HG02763 (cell line): ENCODE measurements at regions not wholly inside any gene's neighbourhood (a gene's known extent, or its start where the extent isn't known, plus 50 kb on each side); places are given as distances from the start of the nearest gene placed in this dataset.

Source experiments
- ATAC-seq: cut with Tn5 transposase; IDR thresholded peaks from one replicate; pipeline ENCODE4 v1.9.1; 2021; ENCODE audit warnings: mild to moderate bottlenecking, moderate library complexity; ENCODE audit not compliant: unreplicated experiment

GRCh38 chr18:45255197-45255890 lies 359.9 kb upstream of the SLC14A2 start:
- ATAC-seq, result no peak

- ATAC-seq, result no peak
Observed at GRCh38 chr18:45260125-45260524, 355.2 kb upstream of the SLC14A2 start.

DNA sequence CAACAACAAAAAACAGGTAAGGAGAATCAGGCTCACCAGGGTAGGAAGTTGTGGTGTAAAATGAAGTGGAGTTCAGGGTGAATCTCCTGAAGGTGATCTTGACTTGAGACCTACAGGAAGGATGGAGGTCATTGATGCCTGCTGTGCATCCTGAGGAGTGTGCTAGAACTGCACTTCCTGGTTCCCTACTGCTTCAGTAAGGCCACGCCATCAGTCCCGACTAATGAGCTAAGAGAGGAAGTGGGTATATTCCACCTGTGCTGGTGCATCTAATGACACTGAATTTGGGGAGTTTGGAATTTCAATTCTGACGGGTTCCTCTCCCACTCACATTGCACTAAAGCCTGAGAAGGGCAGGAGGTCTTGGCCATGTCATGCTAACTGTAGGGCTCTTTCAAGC lies 349.3 kb upstream of the SLC14A2 start:
- ATAC-seq, result no peak

DNA sequence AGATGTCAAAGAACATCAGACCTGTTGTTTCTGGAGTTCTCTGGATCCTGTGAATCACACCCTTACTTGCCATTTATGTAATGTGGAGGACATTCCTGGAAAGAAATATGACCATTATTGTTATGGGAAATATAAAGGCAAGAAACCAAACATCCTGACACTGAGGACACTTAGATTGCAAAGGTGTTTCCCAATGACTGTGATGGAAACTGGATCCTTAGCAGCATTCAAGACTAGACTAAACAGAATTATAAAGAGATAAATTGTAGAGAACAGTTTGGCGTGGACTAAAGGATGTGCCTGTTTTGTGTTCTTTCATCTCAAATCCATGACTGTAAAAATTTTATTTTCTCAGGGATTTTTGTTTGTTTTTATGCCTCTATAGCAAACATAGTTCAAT lies 347.7 kb upstream of the SLC14A2 start:
- ATAC-seq, result no peak

GRCh38 chr18:45268583-45268982 lies 346.7 kb upstream of the SLC14A2 start:
- ATAC-seq, result no peak

- no peak for ATAC-seq
Observed at GRCh38 chr18:45270289-45270771, 344.9 kb upstream of the SLC14A2 start.

DNA sequence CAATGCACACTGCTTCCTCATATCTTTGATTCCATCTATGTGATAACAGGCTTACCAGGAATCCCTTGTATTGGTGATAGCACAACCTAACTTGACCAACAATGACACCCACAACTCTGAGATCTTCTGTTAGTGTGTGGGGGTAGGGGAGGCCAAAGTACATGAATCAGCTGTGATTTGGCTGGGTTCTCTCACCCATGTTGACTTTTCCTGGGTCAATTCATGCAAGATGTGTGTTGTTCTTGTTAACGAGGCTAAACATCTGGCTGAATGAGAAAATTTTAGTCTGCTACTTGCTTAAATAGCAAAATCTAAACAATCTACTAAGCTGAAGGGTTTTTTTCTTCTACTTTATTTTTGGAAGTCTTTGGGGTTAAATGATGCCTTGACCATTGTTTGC lies 341.2 kb upstream of the SLC14A2 start:
- ATAC-seq, result no peak

- no peak for ATAC-seq
Observed at GRCh38 chr18:45275367-45276113, 339.7 kb upstream of the SLC14A2 start.

DNA sequence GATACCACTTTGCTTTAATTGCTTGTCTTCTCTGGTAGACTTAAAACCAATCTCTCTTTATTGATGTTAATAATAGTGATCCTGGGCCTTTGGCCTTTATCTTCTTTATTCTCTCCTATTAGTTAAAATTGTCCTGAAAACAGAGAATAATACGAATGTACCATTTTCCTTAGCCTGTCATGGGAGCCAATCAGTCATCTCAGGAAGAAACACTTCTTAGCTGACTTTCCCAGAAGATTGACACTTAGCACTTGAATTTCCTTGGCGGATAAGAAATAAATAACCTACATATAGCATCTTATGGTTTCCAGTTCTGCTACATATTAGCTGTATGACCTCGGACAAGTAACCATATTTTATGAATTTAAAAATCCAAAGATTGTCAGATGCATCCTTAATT lies 338.4 kb upstream of the SLC14A2 start:
- ATAC-seq, result no peak

- ATAC-seq, result no peak
Observed at GRCh38 chr18:45277908-45278307, 337.4 kb upstream of the SLC14A2 start.

GRCh38 chr18:45280481-45281276 lies 334.6 kb upstream of the SLC14A2 start:
- ATAC-seq, result no peak

DNA sequence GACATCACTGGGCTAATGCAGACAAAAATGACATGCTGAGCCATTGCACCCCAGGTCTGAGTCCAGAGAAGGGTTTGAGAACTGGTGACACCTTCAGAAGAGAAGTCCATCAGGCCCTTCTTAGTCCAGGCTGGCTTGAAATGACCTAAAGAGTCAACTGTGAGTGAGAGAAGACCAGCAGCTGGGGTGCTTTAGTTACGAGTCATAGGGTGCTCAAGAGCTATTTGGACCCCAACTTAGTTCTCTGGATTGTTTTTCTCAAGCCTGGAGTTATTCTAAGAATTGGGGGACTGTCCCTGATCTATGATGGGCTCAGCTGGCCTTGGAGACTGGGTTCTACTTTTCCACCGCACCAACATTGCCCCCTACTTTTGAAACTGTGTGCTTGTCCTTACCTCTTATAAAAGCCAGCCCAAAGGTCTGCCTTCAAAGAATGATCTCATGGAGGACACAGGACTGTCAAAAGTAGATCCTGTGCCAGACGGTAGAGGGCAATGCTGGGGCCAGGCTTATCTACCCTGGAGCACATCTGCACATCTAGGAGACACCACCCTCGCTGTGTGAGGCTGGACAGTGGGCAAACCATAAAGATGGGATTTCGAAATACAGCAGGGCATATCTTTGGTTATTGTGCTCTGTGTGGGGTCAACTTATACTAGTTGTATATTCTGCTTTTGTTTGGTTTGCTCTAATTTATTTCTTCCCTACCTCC lies 333.0 kb upstream of the SLC14A2 start:
- ATAC-seq, result no peak

- ATAC-seq, result no peak
Observed at GRCh38 chr18:45284174-45284573, 331.1 kb upstream of the SLC14A2 start.

- ATAC-seq, result no peak
Observed at GRCh38 chr18:45284851-45285250, 330.4 kb upstream of the SLC14A2 start.

- ATAC-seq, result no peak
Observed at GRCh38 chr18:45285251-45285650, 330.0 kb upstream of the SLC14A2 start.

DNA sequence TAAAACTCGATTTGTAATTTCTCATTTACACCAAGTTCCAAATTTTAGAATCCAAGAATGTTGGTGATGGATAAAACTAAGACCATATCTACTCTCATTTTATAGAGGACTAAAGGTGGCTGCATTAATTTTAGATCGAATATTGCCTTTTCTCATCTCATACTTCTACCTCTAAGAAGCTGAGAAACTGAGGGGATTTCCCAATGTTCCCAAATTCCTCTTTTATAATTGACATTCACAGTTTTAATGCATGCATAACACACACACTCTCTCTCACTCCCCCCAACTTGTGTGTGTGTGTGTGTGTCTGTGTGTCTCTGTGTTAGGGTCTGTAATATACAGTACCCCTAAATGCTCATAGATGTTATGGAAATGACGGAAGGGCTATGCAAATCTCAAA lies 328.8 kb upstream of the SLC14A2 start:
- ATAC-seq, result no peak

GRCh38 chr18:45287531-45287930 lies 327.7 kb upstream of the SLC14A2 start:
- ATAC-seq, result no peak

DNA sequence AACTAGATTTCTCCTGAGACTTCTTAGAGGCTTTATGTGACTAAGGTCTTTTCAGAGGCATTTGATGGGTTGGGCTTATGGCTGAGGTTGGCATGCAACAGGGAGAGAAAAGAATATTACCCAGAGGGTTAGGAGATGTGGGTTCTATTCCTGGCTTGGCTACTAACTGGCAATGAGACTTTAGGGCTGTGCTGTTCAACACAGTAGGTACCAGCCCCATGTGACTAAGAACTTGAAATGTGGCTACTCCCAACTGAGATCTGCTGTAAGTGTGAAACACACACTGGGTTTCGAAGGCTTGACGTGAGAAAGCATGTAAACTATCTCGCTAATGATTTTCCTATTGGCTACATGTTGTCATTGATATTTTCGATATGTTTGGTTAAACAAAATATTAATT lies 324.9 kb upstream of the SLC14A2 start:
- ATAC-seq, result no peak

GRCh38 chr18:45291621-45292615 lies 323.4 kb upstream of the SLC14A2 start:
- no peak for ATAC-seq

GRCh38 chr18:45295388-45295787 lies 319.9 kb upstream of the SLC14A2 start:
- no peak for ATAC-seq
